ENCODE measurements at regions not wholly inside any gene's neighbourhood (a gene's known extent, or its start where the extent isn't known, plus 50 kb on each side); places are given as distances from the start of the nearest gene placed in this dataset.

DNA sequence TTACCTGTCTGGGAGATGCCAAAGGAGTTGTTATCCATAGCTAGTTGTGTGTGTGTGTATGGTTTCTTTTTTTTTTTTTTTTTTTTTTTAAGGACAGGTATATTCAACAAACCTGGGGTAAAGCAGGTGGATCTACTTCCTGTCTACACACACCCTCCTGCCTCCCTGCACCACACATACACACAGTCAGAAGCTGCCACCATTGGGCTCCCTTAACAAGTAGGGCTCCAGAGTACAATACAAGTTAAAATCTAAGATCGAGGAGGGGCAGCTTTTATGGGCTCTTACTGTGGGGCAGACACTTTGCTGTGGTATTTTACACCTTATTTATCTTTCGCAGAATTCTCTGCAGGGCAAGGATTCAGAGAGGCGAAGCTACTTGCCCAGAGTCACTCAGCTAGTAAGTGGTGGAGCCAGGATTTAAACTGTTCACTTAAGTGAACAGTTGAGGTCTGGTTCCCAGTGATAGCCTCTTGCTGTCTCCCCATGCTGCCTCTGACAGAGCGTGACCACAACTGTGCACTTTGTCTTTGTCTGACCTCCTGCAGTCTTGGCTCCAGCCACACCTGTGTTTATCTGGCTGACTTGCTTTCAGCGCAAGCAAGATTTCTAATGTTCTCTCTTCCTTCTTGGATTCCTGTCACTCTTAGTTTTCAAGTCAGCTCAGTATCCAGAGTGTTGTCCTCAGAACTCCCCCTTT, 135.0 kb downstream of the CSNK2A3 start:
- TF ChIP-seq, protein P1, sequence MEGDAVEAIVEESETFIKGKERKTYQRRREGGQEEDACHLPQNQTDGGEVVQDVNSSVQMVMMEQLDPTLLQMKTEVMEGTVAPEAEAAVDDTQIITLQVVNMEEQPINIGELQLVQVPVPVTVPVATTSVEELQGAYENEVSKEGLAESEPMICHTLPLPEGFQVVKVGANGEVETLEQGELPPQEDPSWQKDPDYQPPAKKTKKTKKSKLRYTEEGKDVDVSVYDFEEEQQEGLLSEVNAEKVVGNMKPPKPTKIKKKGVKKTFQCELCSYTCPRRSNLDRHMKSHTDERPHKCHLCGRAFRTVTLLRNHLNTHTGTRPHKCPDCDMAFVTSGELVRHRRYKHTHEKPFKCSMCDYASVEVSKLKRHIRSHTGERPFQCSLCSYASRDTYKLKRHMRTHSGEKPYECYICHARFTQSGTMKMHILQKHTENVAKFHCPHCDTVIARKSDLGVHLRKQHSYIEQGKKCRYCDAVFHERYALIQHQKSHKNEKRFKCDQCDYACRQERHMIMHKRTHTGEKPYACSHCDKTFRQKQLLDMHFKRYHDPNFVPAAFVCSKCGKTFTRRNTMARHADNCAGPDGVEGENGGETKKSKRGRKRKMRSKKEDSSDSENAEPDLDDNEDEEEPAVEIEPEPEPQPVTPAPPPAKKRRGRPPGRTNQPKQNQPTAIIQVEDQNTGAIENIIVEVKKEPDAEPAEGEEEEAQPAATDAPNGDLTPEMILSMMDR (IDR thresholded peaks at IDR 0.05 in 2 of 3, conservative IDR thresholded peaks at IDR 0.05 in 1 of 3; ENCODE audit: borderline replicate concordance in 1 of 3, insufficient read depth in 1 of 3, low read depth in 2 of 3, low read length in 2 of 3), result no peak
- no peak for TF ChIP-seq SP1 (IDR thresholded peaks at IDR 0.05; ENCODE audit: low read depth)
- TF ChIP-seq POLR2AphosphoS5 (IDR thresholded peaks at IDR 0.05; ENCODE audit: low read depth, low read length), result no peak
- TF ChIP-seq, protein P2, sequence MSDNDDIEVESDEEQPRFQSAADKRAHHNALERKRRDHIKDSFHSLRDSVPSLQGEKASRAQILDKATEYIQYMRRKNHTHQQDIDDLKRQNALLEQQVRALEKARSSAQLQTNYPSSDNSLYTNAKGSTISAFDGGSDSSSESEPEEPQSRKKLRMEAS (IDR thresholded peaks at IDR 0.05), result no peak
- TF ChIP-seq, protein P3, sequence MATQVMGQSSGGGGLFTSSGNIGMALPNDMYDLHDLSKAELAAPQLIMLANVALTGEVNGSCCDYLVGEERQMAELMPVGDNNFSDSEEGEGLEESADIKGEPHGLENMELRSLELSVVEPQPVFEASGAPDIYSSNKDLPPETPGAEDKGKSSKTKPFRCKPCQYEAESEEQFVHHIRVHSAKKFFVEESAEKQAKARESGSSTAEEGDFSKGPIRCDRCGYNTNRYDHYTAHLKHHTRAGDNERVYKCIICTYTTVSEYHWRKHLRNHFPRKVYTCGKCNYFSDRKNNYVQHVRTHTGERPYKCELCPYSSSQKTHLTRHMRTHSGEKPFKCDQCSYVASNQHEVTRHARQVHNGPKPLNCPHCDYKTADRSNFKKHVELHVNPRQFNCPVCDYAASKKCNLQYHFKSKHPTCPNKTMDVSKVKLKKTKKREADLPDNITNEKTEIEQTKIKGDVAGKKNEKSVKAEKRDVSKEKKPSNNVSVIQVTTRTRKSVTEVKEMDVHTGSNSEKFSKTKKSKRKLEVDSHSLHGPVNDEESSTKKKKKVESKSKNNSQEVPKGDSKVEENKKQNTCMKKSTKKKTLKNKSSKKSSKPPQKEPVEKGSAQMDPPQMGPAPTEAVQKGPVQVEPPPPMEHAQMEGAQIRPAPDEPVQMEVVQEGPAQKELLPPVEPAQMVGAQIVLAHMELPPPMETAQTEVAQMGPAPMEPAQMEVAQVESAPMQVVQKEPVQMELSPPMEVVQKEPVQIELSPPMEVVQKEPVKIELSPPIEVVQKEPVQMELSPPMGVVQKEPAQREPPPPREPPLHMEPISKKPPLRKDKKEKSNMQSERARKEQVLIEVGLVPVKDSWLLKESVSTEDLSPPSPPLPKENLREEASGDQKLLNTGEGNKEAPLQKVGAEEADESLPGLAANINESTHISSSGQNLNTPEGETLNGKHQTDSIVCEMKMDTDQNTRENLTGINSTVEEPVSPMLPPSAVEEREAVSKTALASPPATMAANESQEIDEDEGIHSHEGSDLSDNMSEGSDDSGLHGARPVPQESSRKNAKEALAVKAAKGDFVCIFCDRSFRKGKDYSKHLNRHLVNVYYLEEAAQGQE (IDR thresholded peaks at IDR 0.05; ENCODE audit: low read depth), result no peak
- no peak for TF ChIP-seq POLR2A (IDR thresholded peaks at IDR 0.05; ENCODE audit: borderline replicate concordance, extremely low read depth, insufficient read depth, insufficient read length)

All from HCT116 (cell line).